GM10266 (cell line): ENCODE measurements at regions not wholly inside any gene's neighbourhood (a gene's known extent, or its start where the extent isn't known, plus 50 kb on each side); places are given as distances from the start of the nearest gene placed in this dataset.

Experiments
- DNase-seq: peaks from one replicate; pipeline ENCODE4 v3.0.0; 2012; ENCODE audit errors: extremely low spot score
- TF ChIP-seq, protein P1 (sequence below): IDR thresholded peaks from 2 replicates; pipeline ENCODE4 v1.5.1; 2012; ENCODE audit warnings: mild to moderate bottlenecking, low read depth; ENCODE audit not compliant: control insufficient read depth, insufficient read depth; ENCODE audit errors: missing control alignments

DNA sequence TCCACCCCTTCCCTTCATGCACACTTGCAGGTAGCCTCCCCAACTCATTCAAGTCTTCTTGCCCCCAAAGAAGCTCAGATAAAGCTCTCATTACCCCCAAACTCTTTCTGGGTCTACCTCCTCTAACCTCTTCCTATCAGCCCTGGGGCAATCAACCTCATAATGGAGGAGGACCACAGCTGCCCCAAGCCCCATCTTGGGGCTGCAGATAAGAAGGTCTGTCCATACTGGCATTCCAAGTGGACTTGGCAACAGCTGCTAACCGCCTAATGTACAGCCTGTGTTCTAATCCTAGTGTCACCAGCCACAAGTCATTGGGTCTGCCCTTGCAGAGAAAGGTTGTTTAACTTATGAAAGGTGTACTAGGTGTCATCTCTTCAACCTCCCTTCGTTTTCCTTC lies 107.4 kb upstream of the ADGRF1 start:
- DNase-seq, result no peak
- TF ChIP-seq, protein P1, sequence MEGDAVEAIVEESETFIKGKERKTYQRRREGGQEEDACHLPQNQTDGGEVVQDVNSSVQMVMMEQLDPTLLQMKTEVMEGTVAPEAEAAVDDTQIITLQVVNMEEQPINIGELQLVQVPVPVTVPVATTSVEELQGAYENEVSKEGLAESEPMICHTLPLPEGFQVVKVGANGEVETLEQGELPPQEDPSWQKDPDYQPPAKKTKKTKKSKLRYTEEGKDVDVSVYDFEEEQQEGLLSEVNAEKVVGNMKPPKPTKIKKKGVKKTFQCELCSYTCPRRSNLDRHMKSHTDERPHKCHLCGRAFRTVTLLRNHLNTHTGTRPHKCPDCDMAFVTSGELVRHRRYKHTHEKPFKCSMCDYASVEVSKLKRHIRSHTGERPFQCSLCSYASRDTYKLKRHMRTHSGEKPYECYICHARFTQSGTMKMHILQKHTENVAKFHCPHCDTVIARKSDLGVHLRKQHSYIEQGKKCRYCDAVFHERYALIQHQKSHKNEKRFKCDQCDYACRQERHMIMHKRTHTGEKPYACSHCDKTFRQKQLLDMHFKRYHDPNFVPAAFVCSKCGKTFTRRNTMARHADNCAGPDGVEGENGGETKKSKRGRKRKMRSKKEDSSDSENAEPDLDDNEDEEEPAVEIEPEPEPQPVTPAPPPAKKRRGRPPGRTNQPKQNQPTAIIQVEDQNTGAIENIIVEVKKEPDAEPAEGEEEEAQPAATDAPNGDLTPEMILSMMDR, result no peak

DNA sequence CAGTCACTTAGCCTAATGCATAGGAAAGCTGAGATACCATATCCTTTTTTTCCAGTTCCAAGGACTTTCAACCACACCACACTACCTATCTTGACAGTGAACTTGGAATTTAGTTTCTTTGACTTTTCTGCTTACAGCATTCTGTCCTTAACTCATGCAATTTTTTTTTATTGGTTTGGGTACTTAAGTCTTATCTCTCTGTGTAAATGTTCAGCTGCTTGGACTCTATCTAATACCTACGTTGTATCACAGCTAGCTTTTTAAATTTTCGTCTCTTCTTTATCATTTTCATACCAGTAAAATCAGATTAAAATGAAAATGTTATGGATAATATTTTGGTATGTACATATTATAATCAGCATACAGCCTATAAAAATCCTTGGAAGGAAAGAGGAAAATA lies 106.9 kb upstream of the ADGRF1 start:
- no peak for DNase-seq
- TF ChIP-seq, protein P1, result no peak

DNA sequence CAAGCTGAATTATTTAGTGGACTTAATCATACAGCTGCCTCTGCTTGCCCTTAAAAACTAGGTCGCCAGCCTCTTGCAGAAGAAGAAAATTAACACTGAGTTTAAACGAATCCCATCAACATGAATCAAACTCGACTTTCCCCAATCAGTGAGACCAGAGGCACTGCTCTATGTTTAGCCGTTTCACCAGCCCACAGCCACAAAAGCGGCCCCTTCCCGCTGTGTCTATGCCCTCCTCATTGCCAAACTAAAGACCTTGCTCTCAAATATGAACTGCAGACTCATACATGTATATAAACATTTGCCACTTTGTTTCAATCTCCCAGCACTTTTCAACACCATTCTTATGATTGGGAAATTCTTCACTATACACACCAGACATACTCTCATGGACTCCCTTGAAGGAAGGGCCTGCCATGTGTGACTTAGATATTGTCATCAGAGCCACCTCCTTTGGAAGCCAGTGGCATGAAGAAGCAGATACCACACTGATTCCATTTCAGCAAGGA lies 105.8 kb upstream of the ADGRF1 start:
- DNase-seq, result no peak
- TF ChIP-seq, protein P1, result no peak

DNA sequence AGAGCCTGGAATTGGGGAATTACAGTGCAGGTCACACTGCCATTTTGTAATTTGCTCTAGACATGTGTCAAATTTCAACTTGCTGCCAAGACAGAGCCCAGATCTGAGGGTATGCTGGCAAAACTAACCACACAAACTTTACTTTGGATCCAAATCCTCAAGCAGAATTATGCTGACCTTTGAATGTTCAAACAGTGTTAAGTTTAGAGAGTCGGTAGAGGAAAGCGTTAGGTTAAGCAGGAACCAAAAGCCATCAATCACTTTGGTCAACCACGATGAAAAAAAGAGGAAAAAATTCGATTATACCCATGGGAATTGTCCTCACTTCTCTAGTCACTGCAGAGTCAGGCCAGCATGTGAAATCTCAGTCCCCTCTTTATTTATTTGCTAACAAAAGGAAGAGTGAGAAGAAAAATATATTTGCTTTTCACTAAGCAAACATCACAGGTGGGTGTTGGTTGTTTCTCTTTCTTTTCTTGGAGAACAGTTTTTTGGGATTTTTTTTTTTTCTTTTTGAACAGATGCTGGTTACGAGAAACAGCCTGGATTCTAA lies 105.1 kb upstream of the ADGRF1 start:
- no peak for DNase-seq
- TF ChIP-seq, protein P1, result no peak

DNA sequence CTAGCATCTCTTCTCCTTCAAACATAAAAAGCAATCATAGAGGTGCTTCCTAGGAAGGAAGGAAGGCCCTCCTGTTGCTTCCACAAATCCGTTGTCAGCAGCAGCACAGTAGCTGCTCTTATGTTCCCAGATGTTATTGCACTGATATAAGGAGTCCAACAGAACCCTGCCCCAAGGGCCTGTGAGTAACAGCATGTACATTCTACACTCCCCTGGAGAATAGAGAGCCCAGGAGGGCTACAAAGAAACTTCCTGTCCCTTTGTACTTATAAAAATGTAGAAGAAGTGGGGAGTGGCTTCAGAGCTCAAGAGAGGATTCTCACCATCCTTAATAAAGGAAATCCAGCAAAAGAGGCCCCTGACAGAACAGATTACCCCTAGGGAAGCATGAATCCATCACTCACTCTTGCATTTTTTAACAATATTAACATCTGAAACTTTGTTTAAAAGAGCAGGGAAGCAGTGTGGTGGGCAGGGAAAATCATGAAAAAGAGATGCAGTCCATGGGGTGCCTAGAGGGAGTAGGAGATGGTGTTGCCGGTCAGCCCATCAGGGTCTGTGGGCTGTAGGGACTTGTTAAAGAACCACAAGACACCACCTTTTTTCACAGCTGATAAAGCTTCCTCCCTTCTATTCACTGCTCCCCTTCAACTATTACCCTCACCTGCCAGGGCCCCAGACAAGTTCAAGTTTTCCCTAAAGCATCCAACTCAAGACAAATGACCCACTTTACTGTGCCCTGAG lies 104.5 kb upstream of the ADGRF1 start:
- no peak for DNase-seq
- TF ChIP-seq, protein P1, result no peak

DNA sequence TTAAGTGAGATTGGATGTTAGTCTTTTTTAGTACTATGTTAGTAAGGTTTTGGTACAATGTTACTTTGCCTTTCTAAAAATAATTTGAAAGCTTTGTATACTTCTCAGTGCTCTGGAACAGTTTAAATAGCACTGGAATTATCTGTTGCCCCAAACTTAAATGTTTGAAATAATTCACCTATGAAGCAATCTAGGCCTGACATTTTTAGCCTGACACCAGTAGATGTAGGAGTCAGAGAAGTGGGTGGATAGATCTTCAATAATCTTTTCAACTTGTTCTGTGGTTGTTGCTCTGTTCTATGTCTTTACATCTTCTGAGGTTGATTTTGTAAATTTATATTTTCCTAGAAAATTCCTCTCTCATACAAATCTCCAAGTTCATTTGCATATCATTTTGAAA lies 103.1 kb upstream of the ADGRF1 start:
- TF ChIP-seq, protein P1, result no peak
- no peak for DNase-seq

DNA sequence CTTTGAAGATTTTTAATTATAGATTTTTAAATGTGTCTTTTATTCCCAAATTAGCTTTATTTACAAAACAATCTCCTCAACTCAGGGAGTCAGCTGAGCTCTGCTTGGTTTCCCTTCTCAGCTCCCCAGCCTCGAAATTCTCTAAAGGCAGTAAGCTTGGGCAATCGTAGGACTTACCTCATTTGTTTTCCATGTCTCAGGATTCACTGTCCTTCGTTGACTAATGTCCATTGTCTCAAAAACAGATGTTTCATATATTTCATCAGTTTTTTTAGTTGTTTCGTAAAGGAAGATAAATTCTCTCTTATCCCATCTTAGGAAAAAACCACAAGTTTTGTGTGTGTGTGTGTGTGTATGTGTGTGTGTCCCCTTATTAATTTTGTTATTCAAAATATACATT lies 102.2 kb upstream of the ADGRF1 start:
- DNase-seq, result no peak
- TF ChIP-seq, protein P1, result no peak
